Left cardiac atrium (tissue), 4 donors: ENCODE measurements at regions not wholly inside any gene's neighbourhood (a gene's known extent, or its start where the extent isn't known, plus 50 kb on each side); places are given as distances from the start of the nearest gene placed in this dataset.

ENCODE experiments used
- ATAC-seq, 2 donors: fragments of 200-7000 bp; cut with Tn5 transposase; one replicate each; pipeline ENCODE4 v1.9.1; 2020; ENCODE audit warnings: mild to moderate bottlenecking in 2 of 2, moderate library complexity in 2 of 2
- DNase-seq: peaks from one replicate; pipeline ENCODE4 v3.0.0-alpha.2; 2020
- intact Hi-C, 2 donors: fragments of 100-400 bp; cut with DNase I; formaldehyde crosslinking; loops; one replicate each; pipeline versions ENCODE4 v1.14.1 to v1.15.1; 2022 to 2023
- donor health status: DM: no; HTN: yes; CAD: no.
- donor health status: DM: no; HTN: yes; CAD: no; lungs with severe emphysema.
- donor health status: DM: yes; HTN: yes; CAD: no.
- donor health status: Dilated cardiomyopathy.

GRCh38 chr3:165389653-165390052 lies 193.5 kb upstream of the SLITRK3 start:
- ATAC-seq (no peak), DNase-seq (no peak)
- intact Hi-C loops: no loop called here

DNA sequence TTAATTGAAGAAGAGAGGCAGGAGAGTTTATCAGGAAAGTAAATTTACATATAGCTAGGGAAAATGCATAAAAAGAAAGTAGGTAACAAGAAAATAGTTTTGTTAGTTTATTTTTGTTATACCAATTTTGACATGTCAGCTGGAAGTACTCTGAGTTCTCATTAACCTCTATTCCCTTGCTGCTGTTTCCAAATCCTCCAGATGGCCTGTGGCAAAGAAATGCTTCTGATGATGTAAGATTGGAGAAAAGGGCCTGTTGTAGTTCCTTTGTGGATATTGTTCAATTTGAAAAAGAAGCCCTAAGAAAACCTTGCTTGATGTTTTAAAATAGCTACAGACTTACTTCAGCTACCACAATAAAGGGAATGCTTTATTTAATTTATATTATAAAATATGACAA lies 192.9 kb upstream of the SLITRK3 start:
- no peak for DNase-seq
- intact Hi-C loops: no loop called here
- ATAC-seq: peak; percentile 41 to 68

- intact Hi-C loops: no loop called here
- no peak for ATAC-seq
- DNase-seq: no peak
These were observed 187.2 kb upstream of the SLITRK3 start for GRCh38 chr3:165383381-165383780.

DNA sequence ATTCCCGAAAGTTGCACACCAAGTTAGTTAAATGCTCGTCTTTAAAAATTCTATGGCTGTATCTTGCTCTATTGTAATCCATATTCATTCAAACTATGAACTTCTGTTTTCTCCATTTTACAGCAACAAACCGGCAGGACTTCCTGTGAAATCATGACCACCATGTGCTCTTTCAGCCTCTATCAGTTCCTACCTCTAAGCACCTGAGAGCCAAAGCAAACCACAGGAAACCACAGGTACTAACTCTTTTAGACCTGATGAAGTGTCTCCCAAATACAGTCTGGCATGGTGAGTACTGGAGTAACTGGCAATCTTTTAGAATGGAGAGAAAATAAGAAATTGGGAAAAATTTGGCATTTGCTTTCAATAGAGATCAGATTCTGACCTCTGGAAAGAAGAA lies 186.5 kb upstream of the SLITRK3 start:
- ATAC-seq (no peak), DNase-seq (no peak)
- intact Hi-C loops: no loop called here

- intact Hi-C loops: no loop called here
- no peak for ATAC-seq
- DNase-seq: no peak
These were observed 182.6 kb upstream of the SLITRK3 start for GRCh38 chr3:165378761-165379160.

DNA sequence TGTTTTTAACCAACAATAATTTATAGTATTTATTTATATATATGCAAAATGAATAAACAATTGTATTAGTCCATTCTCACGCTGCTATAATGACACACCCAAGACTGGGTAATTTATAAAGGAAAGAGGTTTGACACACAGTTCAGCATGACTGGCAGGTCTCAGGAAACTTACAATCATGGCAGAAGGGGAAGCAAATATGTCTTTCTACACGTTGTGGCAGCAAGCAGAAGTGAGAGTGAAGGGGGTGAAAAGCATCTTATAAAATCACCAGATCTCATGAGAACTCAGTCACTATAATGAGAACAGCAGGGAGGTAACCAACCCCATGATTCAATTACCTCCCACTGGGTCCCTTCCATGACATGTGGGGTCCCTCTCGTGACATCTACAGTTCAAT lies 162.8 kb upstream of the SLITRK3 start:
- DNase-seq (no peak), ATAC-seq (no peak)
- intact Hi-C loops: no loop called here

GRCh38 chr3:165355316-165355715 lies 159.1 kb upstream of the SLITRK3 start:
- no peak for DNase-seq
- no peak for ATAC-seq
- intact Hi-C loops: no loop called here

- DNase-seq: no peak
- intact Hi-C loops: no loop called here
- no peak for ATAC-seq
These were observed 151.3 kb upstream of the SLITRK3 start for GRCh38 chr3:165347526-165347925.

DNA sequence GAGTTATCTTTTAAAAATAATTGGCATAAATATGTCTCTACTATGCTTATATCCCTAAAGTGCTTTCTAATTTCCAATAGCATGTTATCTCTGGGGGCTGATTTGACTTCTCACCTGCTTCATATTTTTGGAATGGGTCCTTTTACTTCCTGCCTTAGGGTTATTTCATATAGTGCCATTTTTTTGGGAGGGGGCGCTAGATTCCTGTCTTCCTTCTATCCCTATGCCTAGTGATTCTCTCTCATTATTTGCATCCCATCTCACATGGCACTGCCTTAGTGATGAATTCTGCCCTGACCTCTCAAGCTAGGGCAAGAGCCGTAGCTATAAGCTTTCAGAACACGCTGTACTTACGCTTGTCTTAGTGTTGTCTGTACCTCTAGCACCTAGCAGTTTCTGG lies 150.3 kb upstream of the SLITRK3 start:
- DNase-seq (no peak), ATAC-seq (no peak)
- intact Hi-C loops: no loop called here

- ATAC-seq: no peak
- DNase-seq: no peak
- intact Hi-C loops: no loop called here
These were observed 147.0 kb upstream of the SLITRK3 start for GRCh38 chr3:165343185-165343584.

GRCh38 chr3:165339753-165340152 lies 143.6 kb upstream of the SLITRK3 start:
- no peak for ATAC-seq
- intact Hi-C loops: no loop called here
- DNase-seq: no peak

GRCh38 chr3:165336786-165337185 lies 140.6 kb upstream of the SLITRK3 start:
- DNase-seq (no peak), ATAC-seq (no peak)
- intact Hi-C loops: no loop called here
